Effector memory CD4-positive, alpha-beta T cell (primary cell): ENCODE measurements at regions not wholly inside any gene's neighbourhood (a gene's known extent, or its start where the extent isn't known, plus 50 kb on each side); places are given as distances from the start of the nearest gene placed in this dataset.
"Not testable (repeated sequence)": the region's sequence is repeated elsewhere in the genome, so short reads cannot be mapped to it uniquely, and the experiment has no call there.

Experiments used
- DNase-seq, 3 donors: peaks; one replicate each; pipeline ENCODE4 v3.0.0-alpha.2; 2020
- H3K27ac ChIP-seq: 2 replicates; pipeline ENCODE4 v1.7.0; 2013; ENCODE audit warnings: mild to moderate bottlenecking, low read length, moderate library complexity; ENCODE audit not compliant: insufficient read depth, poor library complexity, severe bottlenecking
- H3K27me3 ChIP-seq: replicated peaks from 2 replicates; pipeline ENCODE4 v1.7.0; 2013; ENCODE audit warnings: mild to moderate bottlenecking, low read length; ENCODE audit not compliant: insufficient read depth, control insufficient read depth, poor library complexity, severe bottlenecking
- H3K36me3 ChIP-seq: 2 replicates; pipeline ENCODE4 v1.7.0; 2013; ENCODE audit warnings: mild to moderate bottlenecking, low read length, moderate library complexity; ENCODE audit not compliant: control insufficient read depth, insufficient read depth
- H3K4me1 ChIP-seq: 2 replicates; pipeline ENCODE4 v1.7.0; 2013; ENCODE audit warnings: low read length, mild to moderate bottlenecking; ENCODE audit not compliant: control insufficient read depth, insufficient read depth, poor library complexity, severe bottlenecking
- H3K4me3 ChIP-seq: 2 replicates; pipeline ENCODE4 v1.7.0; 2013; ENCODE audit warnings: low read length, low read depth, mild to moderate bottlenecking; ENCODE audit not compliant: insufficient read depth, poor library complexity, severe bottlenecking
- H3K9me3 ChIP-seq: 2 replicates; pipeline ENCODE4 v1.7.0; 2013; ENCODE audit warnings: mild to moderate bottlenecking, low read length, moderate library complexity; ENCODE audit not compliant: control insufficient read depth

GRCh38 chr10:65791979-65792378 is 1133.9 kb upstream of the LRRTM3 start:
- Histone ChIP-seq H3K27me3 (no peaks in the 10 kb centered on the region), H3K27ac (no peak overlapping the region)

DNA sequence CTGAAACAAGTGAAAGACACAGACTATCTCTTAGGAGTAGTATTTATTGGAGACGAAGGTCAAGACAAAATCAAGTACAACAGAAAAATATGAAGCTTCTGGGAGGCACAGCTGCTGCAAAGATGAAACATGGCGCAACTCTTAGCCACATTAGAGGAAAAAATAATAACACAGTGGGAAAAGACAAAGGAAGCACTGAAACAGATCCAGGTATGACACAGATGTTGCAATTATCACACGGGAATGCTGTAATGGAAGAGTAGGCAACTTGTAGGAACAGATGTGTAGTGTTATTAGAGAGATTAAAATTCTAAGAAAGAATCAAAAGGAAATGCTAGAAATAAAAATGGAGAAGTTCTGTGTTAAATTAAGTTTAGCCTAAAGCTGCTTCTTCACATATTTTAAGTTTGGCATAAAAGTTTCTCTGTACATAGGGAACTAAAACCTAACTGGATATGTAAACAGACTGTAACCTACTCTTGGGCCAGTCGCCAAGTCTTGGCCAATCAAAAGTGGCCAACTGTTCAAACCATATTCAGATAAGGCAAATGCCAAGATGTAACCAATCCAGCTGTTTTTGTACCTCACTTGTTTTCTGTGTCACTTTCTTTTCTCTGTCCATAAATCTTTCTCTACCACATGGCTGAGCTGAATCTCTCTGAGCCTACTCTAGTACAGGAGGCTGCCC is 1132.0 kb upstream of the LRRTM3 start:
- no peak overlapping the region for H3K4me3 ChIP-seq
- no peaks in the 10 kb centered on the region for H3K9me3 ChIP-seq
- no peak overlapping the region for H3K27ac ChIP-seq
- no peaks in the 10 kb centered on the region for H3K27me3 ChIP-seq
- H3K4me1 ChIP-seq = no peaks in the 10 kb centered on the region
- no peaks in the 10 kb centered on the region for H3K36me3 ChIP-seq
- DNase-seq = no peak

More at GRCh38 chr10:65791979-65792378, 1133.9 kb upstream of the LRRTM3 start:
- Histone ChIP-seq H3K4me3 (no peak overlapping the region), H3K36me3 (no peaks in the 10 kb centered on the region), H3K9me3 (no peaks in the 10 kb centered on the region), H3K4me1 (no peaks in the 10 kb centered on the region)
- no peak for DNase-seq

DNA sequence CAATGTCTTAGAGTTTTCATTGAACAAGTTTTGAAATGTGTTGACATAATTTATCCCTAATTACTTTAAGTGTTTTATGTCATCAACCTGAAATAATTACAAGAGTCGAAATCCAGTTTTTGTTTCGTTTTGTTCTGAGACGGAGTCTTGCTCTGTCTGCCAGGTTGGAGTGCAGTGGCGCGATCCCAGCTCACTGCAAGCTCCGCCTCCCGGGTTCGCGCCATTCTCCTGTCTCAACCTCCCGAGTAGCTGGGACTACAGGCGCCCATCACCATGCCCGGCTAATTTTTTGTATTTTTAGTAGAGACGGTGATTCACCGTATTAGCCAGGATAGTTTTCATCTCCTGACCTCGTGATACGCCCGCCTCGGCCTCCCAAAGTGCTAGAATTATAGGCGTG is 1131.0 kb upstream of the LRRTM3 start:
- not testable (repeated sequence) for DNase-seq, H3K27me3 ChIP-seq, H3K4me3 ChIP-seq, H3K27ac ChIP-seq, H3K9me3 ChIP-seq, H3K4me1 ChIP-seq, H3K36me3 ChIP-seq

DNA sequence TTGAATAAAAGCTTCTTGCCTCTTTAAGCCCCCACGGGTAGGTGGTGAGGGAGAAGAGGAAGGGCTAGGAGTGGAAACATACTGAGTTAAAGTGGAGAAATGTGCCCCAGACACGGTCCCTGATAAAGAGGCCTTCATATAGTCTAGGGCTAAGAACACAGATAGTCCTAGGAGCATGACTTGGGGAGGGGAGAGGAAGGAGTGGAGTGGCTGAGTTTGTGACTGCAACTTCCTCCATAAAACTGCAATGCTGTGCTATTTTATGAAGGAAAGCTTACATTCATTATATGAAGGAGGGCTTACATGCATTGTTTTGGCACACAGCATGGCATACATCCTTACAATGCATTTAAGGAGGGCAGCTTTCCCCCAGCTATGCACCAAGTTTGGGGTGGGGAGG is 1129.4 kb upstream of the LRRTM3 start:
- DNase-seq = no peak
- no peak overlapping the region for H3K4me3 ChIP-seq
- no peaks in the 10 kb centered on the region for H3K9me3 ChIP-seq
- no peak overlapping the region for H3K27ac ChIP-seq
- no peaks in the 10 kb centered on the region for H3K27me3 ChIP-seq
- H3K36me3 ChIP-seq = no peaks in the 10 kb centered on the region
- H3K4me1 ChIP-seq = no peaks in the 10 kb centered on the region

GRCh38 chr10:65798133-65798532 is 1127.7 kb upstream of the LRRTM3 start:
- H3K9me3 ChIP-seq = no peaks in the 10 kb centered on the region
- no peak overlapping the region for H3K27ac ChIP-seq
- no peak overlapping the region for H3K4me3 ChIP-seq
- H3K36me3 ChIP-seq = no peaks in the 10 kb centered on the region
- no peaks in the 10 kb centered on the region for H3K4me1 ChIP-seq
- no peak for DNase-seq
- H3K27me3 ChIP-seq = no peaks in the 10 kb centered on the region

DNA sequence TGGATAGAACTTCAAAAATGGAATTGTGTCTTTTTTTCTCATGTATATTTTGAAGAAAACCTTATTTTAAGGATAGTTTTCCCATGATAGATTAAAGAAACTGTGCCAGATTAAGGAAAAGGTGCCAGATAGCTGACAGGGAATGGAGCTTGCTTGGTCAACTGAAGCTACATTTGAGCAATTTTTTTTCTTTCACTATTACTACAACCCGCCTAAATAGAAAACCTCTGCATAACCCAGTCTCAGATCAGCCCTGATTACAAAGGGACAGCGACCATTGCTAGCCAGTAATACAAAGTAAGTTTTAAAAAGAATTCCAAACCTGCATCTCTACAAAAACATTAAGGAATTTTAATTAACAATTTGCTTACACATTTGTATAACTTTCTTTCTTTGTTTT is 1123.4 kb upstream of the LRRTM3 start:
- Histone ChIP-seq H3K4me3 (no peak overlapping the region), H3K4me1 (no peaks in the 10 kb centered on the region), H3K27ac (no peak overlapping the region), H3K9me3 (no peaks in the 10 kb centered on the region), H3K27me3 (no peaks in the 10 kb centered on the region), H3K36me3 (no peaks in the 10 kb centered on the region)
- no peak for DNase-seq

DNA sequence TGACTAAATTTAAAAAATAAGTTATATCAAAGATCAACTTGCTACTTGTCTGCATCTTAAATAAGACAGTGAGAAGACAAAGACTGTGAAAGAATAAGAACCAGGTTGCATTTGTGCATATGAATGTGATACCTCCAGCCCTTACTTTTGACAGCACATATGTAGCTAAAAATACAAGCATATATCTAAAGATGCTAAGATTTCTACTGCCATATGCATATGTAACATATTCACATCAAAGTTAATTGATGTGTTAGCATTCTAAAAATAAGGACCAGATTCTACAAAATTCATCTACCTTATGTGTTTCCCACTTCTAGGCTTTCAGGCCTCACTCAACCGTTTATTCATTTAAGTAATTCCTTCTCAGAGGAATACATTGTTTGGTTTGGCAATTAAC is 1120.3 kb upstream of the LRRTM3 start:
- H3K9me3 ChIP-seq = no peaks in the 10 kb centered on the region
- no peaks in the 10 kb centered on the region for H3K27me3 ChIP-seq
- no peak for DNase-seq
- H3K36me3 ChIP-seq = no peaks in the 10 kb centered on the region
- no peaks in the 10 kb centered on the region for H3K4me1 ChIP-seq
- no peak overlapping the region for H3K4me3 ChIP-seq
- no peak overlapping the region for H3K27ac ChIP-seq

DNA sequence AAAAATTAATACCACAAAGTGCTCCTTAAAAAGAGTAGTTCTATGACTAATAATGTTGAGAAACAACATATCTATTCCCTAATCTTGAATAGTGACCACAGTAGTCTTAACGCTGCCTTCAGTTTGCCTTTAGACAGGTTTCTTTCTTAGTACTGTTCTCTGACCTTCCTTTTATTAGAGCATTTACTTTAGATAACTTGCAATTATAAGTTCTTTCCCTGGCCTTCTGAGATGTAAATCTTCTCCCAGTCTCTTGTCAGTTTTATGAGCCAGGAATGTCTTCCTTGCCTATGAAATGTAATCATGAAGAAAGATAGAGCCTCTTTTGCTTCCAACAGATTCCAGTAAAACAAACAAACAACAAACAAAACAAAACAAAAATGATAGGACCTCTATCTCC is 1119.8 kb upstream of the LRRTM3 start:
- no peaks in the 10 kb centered on the region for H3K36me3 ChIP-seq
- no peak overlapping the region for H3K4me3 ChIP-seq
- H3K27me3 ChIP-seq = no peaks in the 10 kb centered on the region
- no peak overlapping the region for H3K27ac ChIP-seq
- DNase-seq = no peak
- H3K9me3 ChIP-seq = no peaks in the 10 kb centered on the region
- H3K4me1 ChIP-seq = no peaks in the 10 kb centered on the region

DNA sequence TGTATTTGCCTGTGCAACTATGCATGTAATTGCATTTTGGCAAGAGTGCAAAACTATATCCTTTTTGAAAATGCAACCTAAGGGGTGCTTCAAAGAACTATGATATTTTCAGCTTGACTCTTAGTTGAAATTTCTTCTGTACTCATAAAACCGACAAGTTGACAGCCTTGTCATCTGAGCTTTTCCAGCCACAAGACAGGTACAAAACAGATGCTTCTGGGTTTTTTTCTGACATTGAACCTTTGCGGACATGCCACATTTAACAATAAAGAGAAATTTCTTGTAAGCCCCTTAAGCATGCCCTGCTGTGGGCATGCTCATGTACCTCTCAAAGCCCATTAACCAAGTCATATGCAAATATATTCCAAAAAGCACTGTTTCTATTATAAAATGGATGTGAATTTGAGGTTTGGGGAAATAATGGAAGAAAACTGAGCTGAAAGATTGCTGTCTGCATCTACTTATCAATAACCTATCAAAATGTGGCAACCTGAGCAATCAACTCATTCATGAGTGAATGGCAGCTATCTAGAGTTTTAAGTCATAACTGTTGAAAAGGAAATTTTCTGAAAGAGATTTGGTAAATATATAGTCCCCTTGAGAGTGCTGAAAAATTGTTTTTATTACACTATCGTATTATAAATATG is 1117.0 kb upstream of the LRRTM3 start:
- Histone ChIP-seq H3K27ac (no peak overlapping the region), H3K4me3 (no peak overlapping the region), H3K36me3 (no peaks in the 10 kb centered on the region), H3K9me3 (no peaks in the 10 kb centered on the region), H3K27me3 (no peaks in the 10 kb centered on the region), H3K4me1 (no peaks in the 10 kb centered on the region)
- DNase-seq = no peak

DNA sequence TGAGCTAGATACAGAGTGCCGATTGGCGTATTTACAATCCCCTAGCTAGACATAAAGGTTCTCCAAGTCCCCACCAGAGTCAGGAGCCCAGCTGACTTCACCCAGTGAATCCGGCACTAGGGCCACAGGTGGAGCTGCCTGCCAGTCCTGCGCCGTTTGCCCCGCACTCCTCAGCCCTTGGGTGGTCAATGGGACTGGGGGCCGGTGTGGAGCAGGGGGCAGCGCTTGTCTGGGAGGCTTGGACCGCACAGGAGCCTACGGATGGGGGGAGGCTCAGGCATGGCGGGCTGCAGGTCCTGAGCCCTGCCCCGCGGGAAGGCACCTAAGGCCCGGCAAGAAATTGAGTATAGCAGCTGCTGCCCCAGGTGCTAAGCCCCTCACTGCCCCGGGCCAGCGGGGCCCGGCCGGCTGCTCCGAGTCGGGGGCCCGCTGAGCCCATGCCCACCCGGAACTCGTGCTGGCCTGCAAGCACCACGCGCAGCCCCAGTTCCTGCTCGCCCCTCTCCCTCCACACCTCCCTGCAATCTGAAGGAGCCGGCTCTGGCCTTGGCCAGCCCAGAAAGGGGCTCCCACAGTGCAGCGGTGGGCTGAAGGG is 1113.8 kb upstream of the LRRTM3 start:
- H3K27me3 ChIP-seq = no peaks in the 10 kb centered on the region
- no peak overlapping the region for H3K4me3 ChIP-seq
- no peaks in the 10 kb centered on the region for H3K36me3 ChIP-seq
- DNase-seq = no peak
- no peaks in the 10 kb centered on the region for H3K9me3 ChIP-seq
- H3K4me1 ChIP-seq = no peaks in the 10 kb centered on the region
- H3K27ac ChIP-seq = no peak overlapping the region
